Nephron progenitor cell (in vitro differentiated cells): ENCODE measurements at regions not wholly inside any gene's neighbourhood (a gene's known extent, or its start where the extent isn't known, plus 50 kb on each side); places are given as distances from the start of the nearest gene placed in this dataset.

ENCODE experiments used
- DNase-seq: peaks from one replicate; pipeline ENCODE4 v3.0.0; 2021
- H3K27ac Mint-ChIP-seq: 2 replicates; pipeline ENCODE4 v1.8.0; 2021; ENCODE audit warnings: mild to moderate bottlenecking, moderate library complexity, mixed read lengths
- H3K27me3 Mint-ChIP-seq: 2 replicates; pipeline ENCODE4 v1.8.0; 2021; ENCODE audit warnings: mild to moderate bottlenecking, low read depth, mixed read lengths; ENCODE audit not compliant: poor library complexity
- H3K36me3 Mint-ChIP-seq: 2 replicates; pipeline ENCODE4 v1.8.0; 2021; ENCODE audit warnings: low read depth, mixed read lengths
- H3K4me1 Mint-ChIP-seq: 2 replicates; pipeline ENCODE4 v1.8.0; 2021; ENCODE audit warnings: mixed read lengths
- H3K4me3 Mint-ChIP-seq: 2 replicates; pipeline ENCODE4 v1.8.0; 2021; ENCODE audit warnings: mild to moderate bottlenecking, moderate library complexity, mixed read lengths
- H3K9me3 Mint-ChIP-seq: 2 replicates; pipeline ENCODE4 v1.8.0; 2021; ENCODE audit warnings: mild to moderate bottlenecking, moderate library complexity, mixed read lengths
- TF ChIP-seq, protein P1 (sequence below): fragments of 200-600 bp; sonication (generic); IDR thresholded peaks from 2 replicates; pipeline ENCODE4 v1.5.0; 2021; ENCODE audit warnings: antibody characterized with exemption

DNA sequence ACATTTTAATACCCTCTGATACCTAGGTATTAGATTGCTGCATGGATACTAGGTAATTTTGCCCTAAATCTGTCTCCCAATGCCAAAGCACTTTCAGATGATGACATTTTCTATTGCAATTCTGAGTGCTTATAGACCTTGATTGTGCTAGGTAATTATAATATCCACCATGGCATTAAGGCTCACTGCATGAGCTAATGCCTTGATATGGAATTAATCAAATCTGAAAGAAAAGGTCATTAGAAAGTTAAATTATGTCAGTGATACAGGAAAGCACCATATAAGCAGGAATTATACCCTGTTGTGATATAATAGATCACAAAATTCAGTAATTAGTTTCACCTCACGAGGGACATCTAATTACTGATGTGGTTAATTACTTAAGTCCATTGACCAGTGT is 521.4 kb downstream of the DNAJB9 start:
- H3K9me3 Mint-ChIP-seq, result peaks cover under 1% of the 10 kb centered on the region
- H3K36me3 Mint-ChIP-seq, result no peaks in the 10 kb centered on the region
- no peak overlapping the region for H3K27ac Mint-ChIP-seq
- no peaks in the 10 kb centered on the region for H3K27me3 Mint-ChIP-seq
- H3K4me3 Mint-ChIP-seq, result no peak overlapping the region
- no peak for DNase-seq
- TF ChIP-seq, protein P1, sequence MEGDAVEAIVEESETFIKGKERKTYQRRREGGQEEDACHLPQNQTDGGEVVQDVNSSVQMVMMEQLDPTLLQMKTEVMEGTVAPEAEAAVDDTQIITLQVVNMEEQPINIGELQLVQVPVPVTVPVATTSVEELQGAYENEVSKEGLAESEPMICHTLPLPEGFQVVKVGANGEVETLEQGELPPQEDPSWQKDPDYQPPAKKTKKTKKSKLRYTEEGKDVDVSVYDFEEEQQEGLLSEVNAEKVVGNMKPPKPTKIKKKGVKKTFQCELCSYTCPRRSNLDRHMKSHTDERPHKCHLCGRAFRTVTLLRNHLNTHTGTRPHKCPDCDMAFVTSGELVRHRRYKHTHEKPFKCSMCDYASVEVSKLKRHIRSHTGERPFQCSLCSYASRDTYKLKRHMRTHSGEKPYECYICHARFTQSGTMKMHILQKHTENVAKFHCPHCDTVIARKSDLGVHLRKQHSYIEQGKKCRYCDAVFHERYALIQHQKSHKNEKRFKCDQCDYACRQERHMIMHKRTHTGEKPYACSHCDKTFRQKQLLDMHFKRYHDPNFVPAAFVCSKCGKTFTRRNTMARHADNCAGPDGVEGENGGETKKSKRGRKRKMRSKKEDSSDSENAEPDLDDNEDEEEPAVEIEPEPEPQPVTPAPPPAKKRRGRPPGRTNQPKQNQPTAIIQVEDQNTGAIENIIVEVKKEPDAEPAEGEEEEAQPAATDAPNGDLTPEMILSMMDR, result no peak
- no peaks in the 10 kb centered on the region for H3K4me1 Mint-ChIP-seq

DNA sequence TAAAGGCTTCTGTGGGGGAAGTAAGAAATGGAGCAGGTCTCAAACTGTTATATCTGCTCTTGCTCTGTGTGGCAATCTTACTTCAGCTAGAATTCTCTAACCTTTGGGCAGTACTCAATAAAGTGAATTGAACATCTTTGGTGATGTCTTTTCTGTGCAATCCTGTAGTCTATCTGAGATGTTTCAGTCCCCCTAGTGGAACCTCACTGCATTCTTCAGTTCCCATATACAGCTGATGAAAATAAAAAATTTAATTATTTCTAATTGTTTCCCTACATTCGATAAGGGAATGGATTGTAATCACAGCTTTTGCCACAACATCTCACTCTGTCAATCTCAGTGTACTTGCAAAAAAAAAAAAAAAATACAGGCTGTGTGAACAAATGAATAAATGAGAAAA is 522.6 kb downstream of the DNAJB9 start:
- peak overlapping the region; percentile 27 for H3K27ac Mint-ChIP-seq
- H3K27me3 Mint-ChIP-seq, result no peaks in the 10 kb centered on the region
- H3K4me1 Mint-ChIP-seq, result no peaks in the 10 kb centered on the region
- no peaks in the 10 kb centered on the region for H3K36me3 Mint-ChIP-seq
- TF ChIP-seq, protein P1, result no peak
- no peaks in the 10 kb centered on the region for H3K9me3 Mint-ChIP-seq
- no peak overlapping the region for H3K4me3 Mint-ChIP-seq
- DNase-seq, result no peak

DNA sequence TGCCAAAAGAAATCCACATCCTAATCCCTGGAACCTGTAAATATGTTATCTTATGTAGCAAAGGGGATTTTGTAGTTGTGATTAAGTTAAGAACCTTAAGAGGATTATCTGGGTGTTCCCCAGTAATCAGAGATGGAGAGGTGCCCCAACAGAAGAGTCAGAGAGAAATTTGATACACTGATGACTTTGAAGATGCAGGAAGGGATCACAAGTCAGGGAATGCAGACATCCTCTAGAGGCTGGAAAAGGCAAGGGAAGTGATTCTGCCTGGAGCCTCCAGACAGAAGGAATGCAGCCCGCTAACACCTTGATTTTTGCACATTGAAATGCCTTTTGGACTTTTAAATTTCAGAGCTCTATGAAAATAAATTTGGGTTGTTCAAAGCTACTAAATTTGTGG is 531.7 kb downstream of the DNAJB9 start:
- Mint-ChIP-seq H3K27ac (no peak overlapping the region), H3K4me1 (no peaks in the 10 kb centered on the region), H3K9me3 (no peaks in the 10 kb centered on the region), H3K27me3 (no peaks in the 10 kb centered on the region), H3K4me3 (no peak overlapping the region), H3K36me3 (no peaks in the 10 kb centered on the region)
- TF ChIP-seq, protein P1, result no peak
- no peak for DNase-seq

DNA sequence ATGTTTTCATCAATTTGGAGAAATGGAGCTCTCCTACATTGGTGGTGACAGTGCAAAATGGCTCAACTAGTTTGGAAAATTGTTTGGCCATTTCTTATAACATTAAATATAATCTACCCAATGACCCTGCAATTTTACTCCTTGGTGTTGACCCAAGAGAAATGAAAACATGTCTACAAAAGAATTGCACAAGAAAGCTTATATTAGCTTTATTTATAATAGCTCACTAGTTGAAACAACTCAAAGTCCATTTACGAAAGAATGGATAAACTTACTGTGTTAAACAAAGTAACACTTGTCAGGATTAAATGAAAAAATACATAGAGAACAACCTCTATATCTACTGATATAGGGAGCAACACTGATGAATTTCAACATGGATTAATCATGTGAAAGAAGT is 539.9 kb downstream of the DNAJB9 start:
- H3K4me3 Mint-ChIP-seq, result no peak overlapping the region

DNA sequence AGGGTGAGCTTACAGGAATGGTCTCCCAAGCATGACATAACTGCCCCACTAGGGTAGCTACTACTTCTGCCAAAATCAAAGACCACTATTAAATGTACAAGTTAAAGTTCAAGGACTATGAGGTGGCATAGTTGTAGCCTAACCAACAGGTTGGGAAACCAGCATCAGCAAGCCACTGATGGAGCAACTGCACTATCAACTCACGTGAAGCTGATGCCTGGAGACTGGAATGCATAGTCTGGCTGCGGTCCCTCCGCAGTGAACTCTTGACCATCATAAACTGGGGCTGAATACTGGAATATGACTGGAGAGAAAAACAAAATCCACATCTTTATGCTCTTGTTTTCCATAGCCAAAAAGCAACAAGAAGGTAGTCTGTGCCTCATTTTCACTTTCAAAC is 541.4 kb downstream of the DNAJB9 start:
- H3K4me1 Mint-ChIP-seq, result no peaks in the 10 kb centered on the region
- no peaks in the 10 kb centered on the region for H3K27me3 Mint-ChIP-seq
- H3K27ac Mint-ChIP-seq, result no peak overlapping the region
- no peaks in the 10 kb centered on the region for H3K36me3 Mint-ChIP-seq
- no peaks in the 10 kb centered on the region for H3K9me3 Mint-ChIP-seq
- no peak overlapping the region for H3K4me3 Mint-ChIP-seq
- no peak for DNase-seq
- TF ChIP-seq, protein P1, result no peak

More for the DNA sequence above, 539.9 kb downstream of the DNAJB9 start:
- no peak for DNase-seq
- H3K4me1 Mint-ChIP-seq, result no peaks in the 10 kb centered on the region
- TF ChIP-seq, protein P1, result no peak
- H3K36me3 Mint-ChIP-seq, result no peaks in the 10 kb centered on the region
- no peak overlapping the region for H3K27ac Mint-ChIP-seq
- no peaks in the 10 kb centered on the region for H3K9me3 Mint-ChIP-seq
- H3K27me3 Mint-ChIP-seq, result no peaks in the 10 kb centered on the region

DNA sequence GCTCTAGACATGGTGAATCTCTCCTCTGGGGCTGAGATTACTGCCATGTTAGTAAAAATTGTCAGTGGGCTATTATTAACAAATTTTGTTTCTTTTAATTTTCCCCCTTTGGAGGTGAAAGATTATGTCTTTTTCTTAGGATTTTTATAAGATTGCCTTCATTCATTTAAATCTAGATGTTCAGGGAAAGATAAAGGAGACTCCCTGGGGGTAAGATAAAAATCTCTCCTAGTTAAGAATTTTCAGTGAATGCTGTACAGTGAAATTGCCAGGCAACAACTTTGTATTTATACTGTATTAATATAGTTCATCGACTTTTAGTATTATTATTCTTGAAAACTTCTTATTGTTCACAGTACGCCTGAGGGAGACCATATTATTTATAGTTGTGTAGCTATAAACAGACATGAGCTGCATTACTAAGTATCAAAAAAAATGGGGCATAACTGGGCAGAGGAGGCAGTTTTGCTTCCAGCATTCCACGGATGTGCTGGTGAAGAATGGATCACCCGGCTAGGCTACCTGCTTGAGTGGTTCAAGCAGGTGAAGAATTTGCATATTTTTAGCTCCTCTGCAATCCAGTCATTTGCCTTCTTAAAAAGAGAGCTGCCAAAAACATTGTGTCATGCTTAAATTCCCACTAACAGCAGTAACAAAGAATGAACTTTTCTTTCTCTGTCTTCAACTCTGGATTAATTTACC is 552.1 kb downstream of the DNAJB9 start:
- H3K4me3 Mint-ChIP-seq, result no peak overlapping the region
- no peaks in the 10 kb centered on the region for H3K9me3 Mint-ChIP-seq
- no peak overlapping the region for H3K27ac Mint-ChIP-seq
- H3K36me3 Mint-ChIP-seq, result no peaks in the 10 kb centered on the region
- TF ChIP-seq, protein P1, result no peak
- no peaks in the 10 kb centered on the region for H3K27me3 Mint-ChIP-seq
- H3K4me1 Mint-ChIP-seq, result peaks cover 14% of the 10 kb centered on the region
- no peak for DNase-seq
